HG03521 (cell line): ENCODE measurements at regions not wholly inside any gene's neighbourhood (a gene's known extent, or its start where the extent isn't known, plus 50 kb on each side); places are given as distances from the start of the nearest gene placed in this dataset.

Source experiments
- ATAC-seq: cut with Tn5 transposase; IDR thresholded peaks from one replicate; pipeline ENCODE4 v1.9.1; 2021; ENCODE audit warnings: mild to moderate bottlenecking, moderate library complexity; ENCODE audit not compliant: unreplicated experiment

DNA sequence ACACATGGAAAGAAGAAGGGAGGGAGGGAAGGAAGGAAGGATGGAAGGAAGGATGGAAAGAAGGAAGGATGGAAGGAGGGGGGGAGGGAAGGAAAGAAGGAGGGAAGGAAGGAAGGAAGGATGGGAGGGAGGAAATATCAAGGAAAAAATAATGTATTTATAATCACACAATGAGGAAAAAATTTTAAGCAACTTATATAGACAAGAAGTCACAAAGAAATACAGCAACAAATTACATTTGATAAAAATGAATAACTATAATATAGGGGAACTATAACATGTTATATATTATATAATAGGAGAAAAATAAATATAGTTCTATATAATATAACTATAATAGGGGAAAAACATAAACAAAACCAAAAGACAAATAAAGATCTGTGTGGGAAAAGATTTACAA lies 441.8 kb downstream of the LRATD1 start:
- ATAC-seq: no peak

DNA sequence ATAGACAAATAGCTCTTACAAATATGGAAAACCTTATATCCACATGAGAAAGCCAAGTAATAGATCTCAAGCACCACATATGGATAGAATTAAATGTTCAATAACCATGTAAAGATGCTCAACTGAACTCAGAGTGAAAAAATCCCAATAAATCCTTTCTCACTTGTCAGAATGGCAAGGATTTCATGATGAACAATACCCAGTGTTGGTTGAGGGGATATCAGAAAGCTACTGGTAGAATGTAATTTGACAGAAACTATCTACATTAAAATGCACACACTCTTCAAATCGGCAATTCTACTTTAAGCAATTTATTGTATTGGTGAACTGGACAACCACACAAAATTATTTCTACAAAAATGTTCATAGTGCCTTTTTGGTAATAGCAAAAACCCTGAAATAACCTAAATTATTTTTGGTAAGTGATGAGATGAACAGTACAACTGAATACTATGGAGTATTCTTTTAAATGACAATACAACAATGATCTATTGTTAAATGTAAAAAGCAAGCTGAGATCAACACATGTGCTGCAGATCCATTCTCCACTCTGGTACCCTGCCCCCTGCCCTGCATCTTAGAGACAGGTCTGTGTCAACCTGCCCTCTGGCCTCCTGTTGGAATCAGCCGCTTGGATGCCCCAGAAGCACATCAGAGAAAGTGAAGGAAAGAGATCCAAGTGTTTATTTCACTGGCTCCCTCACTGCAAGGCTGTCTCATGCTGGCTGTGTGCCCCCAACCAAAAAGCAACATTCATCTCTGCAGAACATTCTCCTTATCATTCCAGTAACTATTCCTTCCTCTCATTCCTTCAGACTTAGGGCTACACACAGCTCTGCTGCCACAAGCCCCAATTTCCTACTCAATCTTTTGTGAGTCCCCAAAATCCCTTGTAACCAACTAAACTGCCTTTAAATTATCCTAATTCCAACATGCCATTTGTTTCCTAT lies 442.5 kb downstream of the LRATD1 start:
- no peak for ATAC-seq

DNA sequence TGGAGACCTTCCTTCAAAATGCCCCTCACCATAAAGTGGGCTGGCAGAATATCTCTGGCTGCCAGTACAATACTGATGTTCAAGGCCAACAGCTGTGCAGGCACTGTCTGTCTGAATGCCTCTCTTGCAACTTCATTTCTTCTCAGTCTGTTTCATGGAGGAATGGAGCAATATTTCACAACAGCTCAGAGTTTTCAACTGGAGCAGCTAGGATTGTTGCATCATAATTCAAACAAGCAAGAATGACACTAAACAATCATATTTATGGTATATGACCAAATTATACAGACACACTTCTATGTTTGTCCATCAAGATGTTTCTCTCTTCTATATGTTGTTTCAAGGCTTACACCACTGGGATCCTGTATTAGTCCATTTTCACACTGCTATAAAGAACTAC lies 444.2 kb downstream of the LRATD1 start:
- ATAC-seq: no peak

DNA sequence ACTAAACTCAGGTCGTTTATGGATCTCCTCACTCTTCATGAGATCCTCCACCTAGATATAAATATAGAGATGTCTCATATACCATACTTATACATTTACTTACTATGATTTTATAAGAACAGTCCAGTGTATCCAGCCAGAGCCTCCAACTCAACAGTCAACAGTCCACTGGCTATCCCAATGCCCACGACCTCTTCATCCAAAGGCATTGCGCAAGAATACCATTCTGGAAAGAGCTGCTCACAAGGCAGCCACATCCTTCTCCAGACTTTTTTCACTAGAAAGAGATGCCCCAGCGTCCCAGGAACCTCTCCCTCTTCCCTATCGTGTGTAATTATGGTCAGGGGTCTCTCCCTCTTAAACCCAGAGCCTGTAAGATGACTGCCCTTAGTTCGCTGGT lies 448.8 kb downstream of the LRATD1 start:
- ATAC-seq: no peak

DNA sequence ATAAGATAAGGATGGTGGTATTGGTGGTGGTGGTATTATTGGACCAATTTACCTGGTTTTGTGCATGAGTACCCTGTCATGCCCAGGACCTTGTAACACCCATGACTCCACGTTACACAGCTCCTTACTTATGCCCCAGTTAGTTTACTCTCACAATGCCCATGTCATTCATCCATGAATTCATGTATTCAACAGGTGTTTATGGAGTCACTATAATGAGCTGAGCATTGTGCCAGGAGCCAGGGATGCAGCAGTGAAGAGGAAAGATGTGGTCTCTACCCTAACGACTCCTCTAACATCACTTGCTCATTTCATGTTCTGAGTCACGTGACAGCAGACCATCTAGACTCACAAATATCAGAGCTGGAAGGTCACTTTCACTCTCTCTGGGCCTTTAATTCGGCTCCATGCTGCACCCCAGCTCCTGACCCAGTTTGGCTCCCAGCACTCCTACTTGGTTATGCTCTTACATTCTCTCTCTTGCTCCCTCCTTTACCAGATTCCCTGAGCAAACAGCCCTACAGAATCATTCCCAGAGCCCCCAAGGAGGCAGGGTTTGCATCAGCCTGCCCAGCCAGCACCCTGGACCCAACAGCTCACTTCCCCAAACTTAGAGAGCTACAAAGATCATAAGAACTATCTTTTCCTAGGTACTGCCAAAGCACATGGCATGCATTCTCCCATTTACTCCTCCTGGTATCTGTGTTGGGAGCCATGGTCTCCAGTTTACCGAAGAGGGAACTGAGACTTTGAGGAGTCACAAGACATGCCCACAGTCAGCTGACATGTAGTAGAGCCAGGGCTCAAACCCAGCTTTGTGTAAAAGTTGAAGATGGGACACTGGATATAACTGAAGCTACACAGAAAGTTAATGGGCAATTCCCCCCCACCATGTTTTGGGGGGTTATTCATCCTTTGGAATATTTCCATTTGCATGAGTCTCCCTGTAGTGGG lies 449.9 kb downstream of the LRATD1 start:
- ATAC-seq: no peak

DNA sequence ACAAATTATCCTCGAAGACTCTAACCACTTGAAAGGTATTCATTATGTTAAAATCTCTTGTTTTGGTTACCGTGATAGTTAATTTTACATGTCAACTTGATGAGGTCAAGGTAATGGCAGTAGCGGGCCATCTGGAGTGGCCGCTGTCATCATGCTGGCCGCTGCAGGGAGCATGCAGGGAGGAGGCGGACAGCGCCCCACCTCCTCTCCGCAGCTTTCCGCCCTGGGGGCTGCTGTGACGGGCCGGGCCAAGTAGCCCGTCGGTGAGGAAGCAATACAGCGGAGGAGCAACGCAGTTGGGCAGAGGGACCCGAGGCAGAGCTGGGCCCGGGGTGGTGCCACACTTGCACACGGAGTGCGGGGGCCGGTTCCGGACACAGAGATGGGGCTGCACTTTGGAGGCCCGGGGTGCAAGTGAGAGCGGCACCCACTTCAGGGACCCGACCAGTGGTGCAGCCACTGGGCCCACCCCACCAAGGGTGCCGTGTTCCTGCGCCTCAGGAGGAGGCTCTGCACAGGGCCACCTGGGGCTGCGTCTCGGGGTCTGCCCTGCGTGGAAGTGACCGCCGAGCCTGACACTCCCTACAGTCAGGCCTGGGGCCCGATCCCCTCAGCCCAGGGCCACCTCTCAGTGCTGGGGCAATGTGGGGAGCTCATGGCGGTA lies 452.4 kb downstream of the LRATD1 start:
- ATAC-seq: no peak

DNA sequence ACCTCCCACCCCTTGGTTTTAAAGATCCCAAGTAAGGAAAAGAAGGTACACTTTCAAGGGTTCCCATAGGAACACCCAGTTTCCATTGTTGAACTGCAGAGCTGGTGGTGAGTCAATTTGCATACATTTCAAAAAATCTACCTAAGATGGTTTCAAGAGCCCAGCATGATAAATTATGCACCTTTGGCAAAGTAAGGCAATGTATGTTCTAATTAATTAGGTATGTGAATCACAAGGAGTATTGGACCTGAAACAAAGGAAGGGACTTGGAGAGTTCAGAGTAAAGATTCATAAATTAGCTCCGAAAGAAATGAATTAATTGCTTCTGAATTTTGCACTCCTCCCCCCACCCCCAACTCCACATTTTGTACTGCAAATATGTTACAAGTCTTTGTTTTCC lies 459.7 kb downstream of the LRATD1 start:
- ATAC-seq: no peak

DNA sequence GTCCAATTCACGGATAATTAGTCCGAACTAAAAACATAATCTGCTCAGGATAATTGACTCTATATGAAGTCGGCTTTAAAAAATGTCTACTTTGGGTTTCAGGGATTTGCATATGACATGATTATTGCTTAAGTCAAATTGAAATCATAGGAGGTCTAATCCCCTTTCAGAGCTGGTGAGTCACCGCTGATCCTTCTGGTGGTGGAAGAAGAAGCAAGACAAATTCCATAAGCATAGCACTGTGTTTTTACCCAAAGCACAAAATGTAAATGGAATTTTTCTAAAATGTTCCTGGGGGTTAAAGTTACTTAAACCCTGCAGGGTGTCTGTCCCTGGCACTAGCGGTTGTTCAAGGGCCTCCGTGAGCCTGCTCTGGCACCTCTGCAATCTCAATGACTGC lies 460.2 kb downstream of the LRATD1 start:
- no peak for ATAC-seq

DNA sequence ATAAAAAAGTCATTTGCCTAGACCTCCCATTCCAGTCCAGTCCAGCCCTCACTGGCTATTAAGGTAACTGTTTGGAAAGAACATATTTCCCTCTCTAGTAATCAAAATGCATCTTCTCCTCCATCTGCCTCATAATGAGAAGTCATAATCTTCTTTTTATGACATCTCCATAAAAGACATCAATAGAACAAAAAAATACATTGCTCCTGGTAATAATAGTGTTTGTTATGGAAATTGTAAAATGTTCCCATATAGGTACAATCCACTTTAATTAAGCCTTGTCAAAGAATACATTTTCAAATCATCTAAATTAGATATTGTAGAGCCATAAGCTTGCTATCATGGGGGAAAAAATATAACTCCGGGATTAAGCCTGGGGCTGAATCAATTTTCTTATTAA lies 461.6 kb downstream of the LRATD1 start:
- ATAC-seq: no peak

DNA sequence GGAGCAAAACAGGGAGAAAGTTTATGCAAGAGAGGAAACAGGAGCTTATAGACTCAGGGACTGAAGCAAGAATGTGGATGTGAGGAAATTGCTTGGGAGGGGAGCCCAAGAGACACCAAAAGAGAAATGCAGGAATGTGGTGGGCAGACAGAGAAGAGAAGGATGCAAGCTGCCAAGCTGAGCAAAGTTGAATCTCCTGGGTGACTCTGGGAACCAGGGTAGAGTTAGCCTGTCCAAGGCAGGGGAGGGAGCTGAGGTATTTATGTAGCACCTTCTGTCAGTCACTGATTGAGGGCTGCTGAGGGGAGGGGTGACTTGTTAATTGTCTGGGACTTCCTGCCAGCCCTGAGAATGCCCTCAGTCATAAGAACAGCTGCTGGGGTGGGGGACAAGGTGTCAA lies 464.3 kb downstream of the NBAS start:
- no peak for ATAC-seq

DNA sequence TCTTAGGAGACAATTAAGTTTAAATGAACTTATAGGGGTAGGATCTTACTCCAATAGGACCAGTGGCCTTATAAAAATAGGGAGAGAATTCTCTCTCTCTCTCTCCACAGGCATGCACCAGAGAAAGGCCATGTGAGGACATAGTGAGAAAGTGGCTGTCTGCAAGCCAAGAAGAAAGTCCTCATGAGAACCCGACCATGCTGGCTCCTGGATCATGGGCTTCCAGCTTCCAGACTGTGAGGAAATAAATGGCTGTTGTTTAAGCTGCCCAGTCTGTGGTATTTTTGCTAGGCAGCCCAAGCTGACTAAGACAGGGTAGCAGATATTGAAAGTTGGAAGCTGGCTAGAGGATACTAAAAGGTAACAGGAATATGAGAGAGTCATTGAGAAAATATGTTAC lies 454.0 kb downstream of the NBAS start:
- no peak for ATAC-seq

DNA sequence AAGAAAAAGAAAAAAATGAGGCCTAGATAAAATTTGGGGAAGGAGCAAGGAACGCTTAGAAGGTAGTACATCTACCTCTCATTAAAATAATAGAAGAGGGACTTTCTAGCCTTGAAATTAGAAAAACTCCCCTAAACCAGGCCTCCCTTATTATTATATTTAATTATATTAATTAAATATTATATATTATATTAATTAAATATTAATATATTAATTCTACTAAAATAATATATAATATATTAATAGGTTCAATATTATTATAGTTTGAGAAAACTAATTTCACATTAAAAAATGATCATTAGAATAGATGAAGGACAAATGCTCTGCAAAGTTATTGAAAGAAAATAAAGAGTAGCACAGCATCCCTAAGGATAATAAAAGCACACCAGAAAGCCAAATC lies 449.4 kb downstream of the NBAS start:
- ATAC-seq: no peak

DNA sequence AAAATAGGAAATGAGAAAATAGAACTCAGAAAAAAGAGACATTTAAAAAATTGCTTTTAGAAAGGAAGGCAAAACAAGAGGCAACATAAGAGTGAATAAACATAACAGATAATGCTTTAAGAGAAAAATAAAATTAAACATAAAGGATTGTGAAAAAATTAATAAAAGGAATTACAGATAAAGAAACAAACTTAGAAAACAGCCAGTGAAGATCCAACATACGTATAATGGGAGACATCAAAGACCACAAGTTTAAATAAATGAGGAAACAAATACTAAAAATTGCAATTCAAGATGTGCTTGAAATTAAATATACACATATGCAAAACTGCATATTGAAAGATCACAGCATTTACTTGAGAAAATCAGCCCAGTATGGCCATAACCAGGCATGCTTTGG lies 448.9 kb downstream of the NBAS start:
- ATAC-seq: no peak

DNA sequence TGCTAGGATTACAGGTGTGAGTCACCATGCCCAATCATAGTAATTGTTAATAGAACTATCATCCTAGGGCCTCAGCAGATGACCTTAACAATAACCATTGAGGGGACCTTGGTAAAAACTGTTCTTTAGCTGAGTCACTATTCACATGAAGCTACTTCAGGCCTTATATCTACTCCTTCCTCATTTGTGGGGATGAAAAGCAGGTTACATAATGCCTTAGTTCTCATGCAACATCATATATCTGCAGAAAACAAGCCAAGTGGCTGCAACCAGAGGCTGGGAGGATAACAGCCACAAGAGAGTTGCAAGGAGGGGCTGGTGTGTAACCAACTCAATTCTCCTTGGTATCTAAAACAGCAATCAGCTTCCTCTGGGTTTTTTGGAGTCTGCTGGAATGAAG lies 445.4 kb downstream of the NBAS start:
- no peak for ATAC-seq

DNA sequence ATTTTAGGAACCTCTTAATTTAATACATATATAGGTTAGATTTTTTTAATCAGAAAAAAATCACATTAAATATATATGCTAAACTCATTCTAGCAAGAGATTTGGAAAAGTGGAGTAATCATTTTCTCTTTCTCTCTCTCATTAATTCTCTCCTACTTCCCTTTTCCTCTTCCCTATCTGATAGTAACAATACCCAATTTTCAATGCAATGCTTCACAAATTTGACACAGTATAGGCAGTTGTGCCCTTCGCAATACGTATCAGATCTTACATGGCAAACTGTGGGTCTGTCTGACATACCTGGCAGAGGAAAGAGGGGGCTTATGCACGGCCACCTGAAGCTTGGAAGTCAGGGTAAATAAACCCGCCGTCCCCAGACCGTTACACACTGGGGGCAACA lies 444.3 kb downstream of the NBAS start:
- ATAC-seq: no peak
